ENCODE measurements at regions not wholly inside any gene's neighbourhood (a gene's known extent, or its start where the extent isn't known, plus 50 kb on each side); places are given as distances from the start of the nearest gene placed in this dataset.

GRCh38 chr6:12516070-12516469, 200.5 kb upstream of the PHACTR1 start:
- DNase-seq (ENCODE audit: low read depth, low spot score) (no peak), FAIRE-seq (no peak)
- Histone ChIP-seq H3K36me3 (ENCODE audit: control insufficient read depth in 2 of 2, extremely low read depth in 1 of 2, insufficient read depth in 2 of 2, low read length in 2 of 2) (no peaks in the 10 kb centered on the region), H3K27me3 (ENCODE audit: control insufficient read depth, extremely low read depth, insufficient read depth, low read length) (no peaks in the 10 kb centered on the region), H3K9me3 (ENCODE audit: control insufficient read depth, low read depth, low read length) (no peaks in the 10 kb centered on the region), H2AFZ (ENCODE audit: control insufficient read depth, low read length) (no peak overlapping the region), H3K79me2 (ENCODE audit: control insufficient read depth, insufficient read depth, low read length) (no peaks in the 10 kb centered on the region), H4K20me1 (ENCODE audit: control insufficient read depth, extremely low read depth, insufficient read depth, low read length) (no peaks in the 10 kb centered on the region), H3K9me1 (ENCODE audit: control insufficient read depth, extremely low read depth, insufficient read depth, low read length) (no peaks in the 10 kb centered on the region), H3K4me1 (ENCODE audit: control insufficient read depth, extremely low read depth, insufficient read depth, low read length) (no peaks in the 10 kb centered on the region), H3K4me3 (ENCODE audit: control insufficient read depth in 2 of 3, extremely low read depth in 1 of 3, insufficient read depth in 2 of 3, low read depth in 1 of 3, low read length in 3 of 3) (no peak overlapping the region), H3K27ac (ENCODE audit: control insufficient read depth, insufficient read depth, low read length) (no peak overlapping the region), H3K4me2 (ENCODE audit: control insufficient read depth, extremely low read depth, insufficient read depth, low read depth, low read length) (no peak overlapping the region), H3K9ac (ENCODE audit: control insufficient read depth, extremely low read depth, insufficient read depth, low read length) (no peak overlapping the region)
- dilution Hi-C loops (cut with MboI; ENCODE audit: extremely low pct_ligation_motif_present, low sequenced_read_pairs): no loop called here
- no peak for TF ChIP-seq EZH2 (IDR thresholded peaks at IDR 0.05; ENCODE audit: low read length)
- no peak for TF ChIP-seq CTCF (optimal IDR thresholded peaks at IDR 0.05 in 1 of 3, IDR thresholded peaks at IDR 0.05 in 1 of 3, conservative IDR thresholded peaks at IDR 0.05 in 1 of 3; ENCODE audit: extremely low read depth in 1 of 3, insufficient read depth in 2 of 3, low read length in 3 of 3)

GRCh38 chr6:12522347-12522746, 194.2 kb upstream of the PHACTR1 start:
- Histone ChIP-seq H3K36me3 (ENCODE audit: control insufficient read depth in 2 of 2, extremely low read depth in 1 of 2, insufficient read depth in 2 of 2, low read length in 2 of 2) (no peaks in the 10 kb centered on the region), H3K9ac (ENCODE audit: control insufficient read depth, extremely low read depth, insufficient read depth, low read length) (no peak overlapping the region), H3K27me3 (ENCODE audit: control insufficient read depth, extremely low read depth, insufficient read depth, low read length) (no peaks in the 10 kb centered on the region), H3K9me1 (ENCODE audit: control insufficient read depth, extremely low read depth, insufficient read depth, low read length) (no peaks in the 10 kb centered on the region), H3K4me3 (ENCODE audit: control insufficient read depth in 2 of 3, extremely low read depth in 1 of 3, insufficient read depth in 2 of 3, low read depth in 1 of 3, low read length in 3 of 3) (no peak overlapping the region), H4K20me1 (ENCODE audit: control insufficient read depth, extremely low read depth, insufficient read depth, low read length) (no peaks in the 10 kb centered on the region), H3K4me2 (ENCODE audit: control insufficient read depth, extremely low read depth, insufficient read depth, low read depth, low read length) (no peak overlapping the region), H3K4me1 (ENCODE audit: control insufficient read depth, extremely low read depth, insufficient read depth, low read length) (no peaks in the 10 kb centered on the region), H3K27ac (ENCODE audit: control insufficient read depth, insufficient read depth, low read length) (no peak overlapping the region), H2AFZ (ENCODE audit: control insufficient read depth, low read length) (no peak overlapping the region), H3K9me3 (ENCODE audit: control insufficient read depth, low read depth, low read length) (no peaks in the 10 kb centered on the region), H3K79me2 (ENCODE audit: control insufficient read depth, insufficient read depth, low read length) (no peaks in the 10 kb centered on the region)
- peak; percentile 9 for DNase-seq (ENCODE audit: low read depth, low spot score)
- peak; percentile 53 for FAIRE-seq
- TF ChIP-seq CTCF (optimal IDR thresholded peaks at IDR 0.05 in 1 of 3, IDR thresholded peaks at IDR 0.05 in 1 of 3, conservative IDR thresholded peaks at IDR 0.05 in 1 of 3; ENCODE audit: extremely low read depth in 1 of 3, insufficient read depth in 2 of 3, low read length in 3 of 3) (no peak), EZH2 (IDR thresholded peaks at IDR 0.05; ENCODE audit: low read length) (no peak)
- dilution Hi-C loops (cut with MboI; ENCODE audit: extremely low pct_ligation_motif_present, low sequenced_read_pairs): no loop called here
